T-helper 2 cell treated with Interferon-gamma antibody and Interleukin-4, amounts not matched to agents 5 μg/mL and 100 μg/mL, for 36 hours (primary cell): ENCODE measurements at regions not wholly inside any gene's neighbourhood (a gene's known extent, or its start where the extent isn't known, plus 50 kb on each side); places are given as distances from the start of the nearest gene placed in this dataset.

Experiments
- DNase-seq: peaks from one replicate; pipeline ENCODE4 v3.0.0; 2021; ENCODE audit warnings: low spot score
- H3K27ac Mint-ChIP-seq: one replicate; pipeline ENCODE4 v1.8.0; 2021; ENCODE audit warnings: mild to moderate bottlenecking, mixed read lengths
- H3K27me3 Mint-ChIP-seq: one replicate; pipeline ENCODE4 v1.8.0; 2021; ENCODE audit warnings: low read depth, mixed read lengths
- H3K36me3 Mint-ChIP-seq: one replicate; pipeline ENCODE4 v1.8.0; 2021; ENCODE audit warnings: low read depth, mixed read lengths
- H3K4me1 Mint-ChIP-seq: one replicate; pipeline ENCODE4 v1.8.0; 2021; ENCODE audit warnings: low read depth, mixed read lengths
- H3K4me3 Mint-ChIP-seq: one replicate; pipeline ENCODE4 v1.8.0; 2022; ENCODE audit warnings: mild to moderate bottlenecking, moderate library complexity, mixed read lengths
- H3K9me3 Mint-ChIP-seq: one replicate; pipeline ENCODE4 v1.8.0; 2021; ENCODE audit warnings: mixed read lengths

GRCh38 chr18:56402872-56403516 is 235.4 kb downstream of the TXNL1 start:
- Mint-ChIP-seq H3K9me3 (no peaks in the 10 kb centered on the region), H3K4me3 (no peak overlapping the region), H3K27me3 (no peaks in the 10 kb centered on the region), H3K4me1 (no peaks in the 10 kb centered on the region), H3K36me3 (no peaks in the 10 kb centered on the region), H3K27ac (no peak overlapping the region)
- no peak for DNase-seq

- Mint-ChIP-seq H3K27ac (no peak overlapping the region), H3K4me1 (no peaks in the 10 kb centered on the region), H3K36me3 (no peaks in the 10 kb centered on the region), H3K27me3 (no peaks in the 10 kb centered on the region), H3K4me3 (no peak overlapping the region), H3K9me3 (no peaks in the 10 kb centered on the region)
- no peak for DNase-seq
Observed at GRCh38 chr18:56393870-56394269, 244.5 kb downstream of the TXNL1 start.

- Mint-ChIP-seq H3K27ac (no peak overlapping the region), H3K27me3 (no peaks in the 10 kb centered on the region), H3K4me3 (no peak overlapping the region), H3K4me1 (no peaks in the 10 kb centered on the region), H3K9me3 (no peaks in the 10 kb centered on the region), H3K36me3 (no peaks in the 10 kb centered on the region)
- no peak for DNase-seq
Observed at GRCh38 chr18:56391931-56392590, 246.3 kb downstream of the TXNL1 start.

DNA sequence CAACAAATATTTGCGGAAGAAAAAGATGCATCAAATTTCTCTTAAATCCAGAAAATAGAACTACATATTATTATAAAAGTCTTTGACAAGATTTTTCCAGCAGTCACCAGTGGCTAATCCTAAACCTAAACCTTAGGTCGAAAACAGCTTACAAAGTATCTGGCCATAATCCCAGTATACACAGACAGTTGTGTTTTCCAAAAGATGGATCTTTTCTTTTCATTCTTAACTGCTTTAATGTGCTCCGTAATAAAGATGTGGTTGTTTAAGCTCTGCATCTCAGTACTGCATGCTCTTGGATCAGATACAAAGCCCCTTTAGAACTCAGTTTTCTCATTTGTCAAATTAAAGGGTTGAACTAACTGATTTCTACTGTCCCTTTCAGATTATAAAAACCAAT is 247.8 kb downstream of the TXNL1 start:
- Mint-ChIP-seq H3K9me3 (no peaks in the 10 kb centered on the region), H3K27ac (no peak overlapping the region), H3K4me1 (no peaks in the 10 kb centered on the region), H3K36me3 (no peaks in the 10 kb centered on the region), H3K27me3 (no peaks in the 10 kb centered on the region), H3K4me3 (no peak overlapping the region)
- no peak for DNase-seq

DNA sequence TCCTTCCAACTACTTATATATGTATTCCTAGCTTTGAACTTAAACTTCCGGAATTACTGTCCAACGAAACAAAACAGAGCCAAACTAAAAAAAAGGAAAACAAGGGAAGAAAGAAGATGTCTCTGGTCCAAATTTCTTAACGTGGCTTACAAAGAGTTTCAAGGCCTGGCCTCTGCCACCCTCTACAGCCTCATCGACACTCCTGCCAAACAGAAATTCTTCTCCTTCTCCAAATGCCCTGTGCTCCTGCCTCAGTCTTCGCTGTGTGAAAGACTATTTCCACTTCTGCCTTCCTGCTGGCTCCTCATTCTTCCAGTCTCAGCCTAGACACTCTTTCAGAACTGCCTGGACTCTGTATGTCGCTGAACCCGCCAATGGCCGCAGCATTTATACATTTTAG is 249.2 kb downstream of the TXNL1 start:
- H3K4me1 Mint-ChIP-seq: no peaks in the 10 kb centered on the region
- DNase-seq: no peak
- H3K27ac Mint-ChIP-seq: no peak overlapping the region
- no peaks in the 10 kb centered on the region for H3K9me3 Mint-ChIP-seq
- no peak overlapping the region for H3K4me3 Mint-ChIP-seq
- H3K36me3 Mint-ChIP-seq: no peaks in the 10 kb centered on the region
- no peaks in the 10 kb centered on the region for H3K27me3 Mint-ChIP-seq

DNA sequence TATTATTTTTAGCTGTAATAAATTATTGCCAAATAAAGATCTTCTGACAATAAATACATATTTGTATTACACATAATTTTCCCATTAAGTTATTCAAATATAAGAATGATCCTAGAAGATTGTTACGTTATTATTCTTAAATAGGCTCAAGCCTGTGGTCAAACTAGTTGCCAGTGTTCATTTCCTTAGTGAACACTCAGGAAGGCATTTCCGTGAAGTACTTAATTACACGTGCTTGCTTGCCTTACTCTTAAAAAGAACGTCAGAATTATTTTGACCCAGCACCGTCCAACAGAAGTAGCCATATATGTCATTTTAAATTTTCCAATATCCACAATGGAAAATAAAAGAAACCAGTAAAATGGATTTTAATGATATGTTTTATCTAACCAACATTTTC is 249.8 kb downstream of the TXNL1 start:
- no peak overlapping the region for H3K27ac Mint-ChIP-seq
- H3K9me3 Mint-ChIP-seq: no peaks in the 10 kb centered on the region
- no peaks in the 10 kb centered on the region for H3K27me3 Mint-ChIP-seq
- H3K4me3 Mint-ChIP-seq: no peak overlapping the region
- no peaks in the 10 kb centered on the region for H3K4me1 Mint-ChIP-seq
- no peak for DNase-seq
- H3K36me3 Mint-ChIP-seq: no peaks in the 10 kb centered on the region

GRCh38 chr18:56386856-56387255 is 251.5 kb downstream of the TXNL1 start:
- DNase-seq: no peak
- Mint-ChIP-seq H3K27ac (no peak overlapping the region), H3K4me3 (no peak overlapping the region), H3K9me3 (no peaks in the 10 kb centered on the region), H3K4me1 (no peaks in the 10 kb centered on the region), H3K27me3 (no peaks in the 10 kb centered on the region), H3K36me3 (no peaks in the 10 kb centered on the region)

DNA sequence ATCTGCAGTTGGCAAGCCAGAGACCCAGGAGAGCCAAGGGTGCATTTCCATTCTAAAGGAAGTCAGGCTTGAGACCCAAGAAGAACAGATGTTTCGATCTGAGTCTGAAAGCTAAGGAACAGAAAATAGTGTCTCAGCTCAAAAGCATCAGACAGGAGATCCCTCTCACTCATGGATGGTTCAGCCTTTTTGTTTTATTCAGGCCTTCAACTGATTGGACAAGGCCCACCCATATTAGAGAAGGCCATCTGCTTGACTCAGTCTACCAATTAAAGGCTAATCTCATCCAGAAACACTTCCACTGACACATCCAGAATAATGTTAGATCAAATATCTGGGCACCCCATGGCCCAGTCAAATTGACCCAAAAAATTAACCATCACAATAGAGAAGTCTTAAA is 255.0 kb downstream of the TXNL1 start:
- Mint-ChIP-seq H3K27me3 (no peaks in the 10 kb centered on the region), H3K9me3 (no peaks in the 10 kb centered on the region), H3K36me3 (no peaks in the 10 kb centered on the region), H3K27ac (no peak overlapping the region), H3K4me3 (no peak overlapping the region), H3K4me1 (no peaks in the 10 kb centered on the region)
- DNase-seq: no peak

- Mint-ChIP-seq H3K4me3 (no peak overlapping the region), H3K4me1 (no peaks in the 10 kb centered on the region), H3K36me3 (no peaks in the 10 kb centered on the region), H3K27ac (no peak overlapping the region), H3K9me3 (no peaks in the 10 kb centered on the region), H3K27me3 (no peaks in the 10 kb centered on the region)
- no peak for DNase-seq
Observed at GRCh38 chr18:56382541-56382940, 255.9 kb downstream of the TXNL1 start.

GRCh38 chr18:56381196-56381595 is 257.2 kb downstream of the TXNL1 start:
- H3K27ac Mint-ChIP-seq: no peak overlapping the region
- no peaks in the 10 kb centered on the region for H3K4me1 Mint-ChIP-seq
- H3K36me3 Mint-ChIP-seq: no peaks in the 10 kb centered on the region
- H3K27me3 Mint-ChIP-seq: no peaks in the 10 kb centered on the region
- no peak for DNase-seq
- no peak overlapping the region for H3K4me3 Mint-ChIP-seq
- no peaks in the 10 kb centered on the region for H3K9me3 Mint-ChIP-seq

DNA sequence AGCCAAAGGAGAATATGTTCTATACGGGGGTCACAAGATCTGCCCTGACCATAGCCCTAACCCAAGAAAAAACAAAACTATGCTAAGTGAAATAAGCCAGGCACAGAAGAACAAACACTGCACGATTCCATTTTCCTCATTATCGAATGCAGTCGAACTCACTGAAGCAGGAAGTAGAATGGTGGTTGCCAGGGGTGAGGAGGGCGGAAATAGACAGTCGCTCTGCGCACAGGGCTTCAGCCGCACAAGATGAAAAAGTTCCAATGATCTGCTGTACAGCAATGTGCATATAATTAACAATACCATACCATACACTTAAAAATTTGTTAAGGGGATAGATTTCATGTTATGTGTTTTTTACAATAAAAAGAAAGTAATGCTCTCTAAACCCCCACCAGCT is 257.7 kb downstream of the TXNL1 start:
- H3K36me3 Mint-ChIP-seq: no peaks in the 10 kb centered on the region
- no peaks in the 10 kb centered on the region for H3K9me3 Mint-ChIP-seq
- no peaks in the 10 kb centered on the region for H3K4me1 Mint-ChIP-seq
- no peak overlapping the region for H3K27ac Mint-ChIP-seq
- no peak overlapping the region for H3K4me3 Mint-ChIP-seq
- no peak for DNase-seq
- no peaks in the 10 kb centered on the region for H3K27me3 Mint-ChIP-seq

DNA sequence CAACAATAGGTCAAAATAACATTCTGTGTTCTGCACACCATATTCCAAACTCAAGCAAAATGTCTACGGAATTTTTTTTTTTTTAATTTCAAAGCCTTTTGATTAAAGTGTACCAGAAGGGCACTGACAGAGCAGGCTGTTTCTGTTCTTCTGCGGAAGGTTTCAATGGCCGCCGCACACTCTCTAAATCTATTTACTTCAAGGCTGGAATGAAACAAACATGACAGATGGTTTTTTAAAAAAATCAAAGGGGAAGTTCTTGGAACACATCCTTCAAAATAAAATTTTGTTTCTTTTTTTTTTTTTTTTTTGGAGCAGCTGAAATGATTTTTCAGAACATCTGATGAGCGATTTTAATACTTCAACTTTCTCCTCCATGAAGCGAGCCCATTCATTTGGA is 259.1 kb downstream of the TXNL1 start:
- H3K4me3 Mint-ChIP-seq: no peak overlapping the region
- no peaks in the 10 kb centered on the region for H3K4me1 Mint-ChIP-seq
- no peaks in the 10 kb centered on the region for H3K36me3 Mint-ChIP-seq
- no peaks in the 10 kb centered on the region for H3K27me3 Mint-ChIP-seq
- no peak for DNase-seq
- no peaks in the 10 kb centered on the region for H3K9me3 Mint-ChIP-seq
- H3K27ac Mint-ChIP-seq: no peak overlapping the region

GRCh38 chr18:56377231-56377630 is 261.2 kb downstream of the TXNL1 start:
- H3K4me3 Mint-ChIP-seq: no peak overlapping the region
- H3K9me3 Mint-ChIP-seq: no peaks in the 10 kb centered on the region
- H3K4me1 Mint-ChIP-seq: no peaks in the 10 kb centered on the region
- H3K27me3 Mint-ChIP-seq: no peaks in the 10 kb centered on the region
- H3K27ac Mint-ChIP-seq: no peak overlapping the region
- H3K36me3 Mint-ChIP-seq: no peaks in the 10 kb centered on the region
- DNase-seq: no peak

DNA sequence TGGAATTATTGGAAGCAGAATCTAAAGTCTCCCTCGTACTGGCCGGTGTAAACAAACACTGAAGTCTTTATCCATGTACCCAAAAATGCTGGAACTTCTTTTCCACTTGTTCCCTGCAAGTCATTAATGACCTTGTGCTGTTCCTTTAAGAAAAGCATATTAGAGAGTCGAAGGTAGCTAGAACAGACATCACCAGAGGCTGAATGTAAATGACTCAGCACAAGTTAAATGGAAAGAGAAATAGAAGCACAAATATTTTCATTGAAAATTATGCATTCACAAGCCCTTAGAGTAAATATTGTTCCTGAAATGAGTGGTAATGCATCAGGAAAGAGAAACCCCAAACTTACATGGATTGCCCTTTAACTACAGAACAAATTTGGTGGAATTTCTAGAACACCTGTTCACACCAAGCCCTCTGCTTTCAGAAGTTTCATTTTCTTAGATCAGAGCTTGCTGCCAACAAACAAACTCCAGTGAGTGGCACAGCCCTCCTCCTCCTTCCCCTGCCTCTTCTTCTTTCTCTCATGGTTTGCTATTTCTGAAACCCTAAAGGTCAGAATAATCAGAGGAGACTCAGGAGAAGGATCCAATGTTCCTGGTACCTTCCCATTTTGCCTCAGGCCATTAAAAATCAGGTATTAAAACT is 264.3 kb downstream of the TXNL1 start:
- Mint-ChIP-seq H3K36me3 (no peaks in the 10 kb centered on the region), H3K27me3 (no peaks in the 10 kb centered on the region), H3K27ac (no peak overlapping the region), H3K4me3 (no peak overlapping the region), H3K9me3 (no peaks in the 10 kb centered on the region), H3K4me1 (no peaks in the 10 kb centered on the region)
- DNase-seq: no peak
